Neural progenitor cell (in vitro differentiated cells): ENCODE measurements at regions not wholly inside any gene's neighbourhood (a gene's known extent, or its start where the extent isn't known, plus 50 kb on each side); places are given as distances from the start of the nearest gene placed in this dataset.

Source experiments
- DNase-seq: peaks from one replicate; pipeline ENCODE4 v3.0.0-alpha.2; 2016; ENCODE audit warnings: low spot score
- H2AFZ ChIP-seq: fragments of 200-600 bp; sonication (generic); replicated peaks from 2 replicates; pipeline ENCODE4 v1.6.1; 2016; ENCODE audit warnings: antibody characterized with exemption
- H3F3A ChIP-seq: fragments of 200-600 bp; sonication (generic); 2 replicates; pipeline ENCODE4 v1.6.1; 2016; ENCODE audit warnings: antibody characterized with exemption, low read depth
- H3K27ac ChIP-seq: fragments of 200-600 bp; sonication (generic); 2 replicates; pipeline ENCODE4 v1.5.1; 2016; ENCODE audit warnings: mild to moderate bottlenecking
- H3K27me3 ChIP-seq: fragments of 200-600 bp; sonication (generic); 2 replicates; pipeline ENCODE4 v1.6.1; 2016; ENCODE audit warnings: mild to moderate bottlenecking, moderate library complexity
- H3K36me3 ChIP-seq: fragments of 200-600 bp; sonication (generic); 2 replicates; pipeline ENCODE4 v1.5.1; 2016
- H3K4me1 ChIP-seq: fragments of 200-600 bp; sonication (generic); 2 replicates; pipeline ENCODE4 v1.6.1; 2016; ENCODE audit warnings: mixed run types
- H3K4me2 ChIP-seq: fragments of 200-600 bp; sonication (generic); 2 replicates; pipeline ENCODE4 v1.6.1; 2016
- H3K4me3 ChIP-seq: fragments of 200-600 bp; sonication (generic); 2 replicates; pipeline ENCODE4 v1.5.1; 2016
- H3K79me2 ChIP-seq: fragments of 200-600 bp; sonication (generic); 2 replicates; pipeline ENCODE4 v1.6.1; 2016; ENCODE audit warnings: low read depth
- H3K9ac ChIP-seq: fragments of 200-600 bp; sonication (generic); 2 replicates; pipeline ENCODE4 v1.6.1; 2016
- H3K9me3 ChIP-seq: fragments of 200-600 bp; sonication (generic); 2 replicates; pipeline ENCODE4 v1.5.1; 2016; ENCODE audit warnings: low read depth
- H4K20me1 ChIP-seq: fragments of 200-600 bp; sonication (generic); 2 replicates; pipeline ENCODE4 v1.6.1; 2016; ENCODE audit warnings: low read depth
- H3K27ac Mint-ChIP-seq: 3 replicates; pipeline ENCODE4 v1.8.0; 2021; ENCODE audit warnings: mixed read lengths
- H3K27me3 Mint-ChIP-seq: 2 replicates; pipeline ENCODE4 v1.8.0; 2022; ENCODE audit warnings: low read depth, mild to moderate bottlenecking, inconsistent platforms, moderate library complexity, mixed read lengths; ENCODE audit not compliant: insufficient read depth
- H3K36me3 Mint-ChIP-seq: 3 replicates; pipeline ENCODE4 v1.8.0; 2021; ENCODE audit warnings: mixed read lengths
- H3K4me1 Mint-ChIP-seq: 3 replicates; pipeline ENCODE4 v1.8.0; 2021; ENCODE audit warnings: mixed read lengths
- H3K4me3 Mint-ChIP-seq: 3 replicates; pipeline ENCODE4 v1.8.0; 2021; ENCODE audit warnings: mild to moderate bottlenecking, moderate library complexity, mixed read lengths
- H3K9me3 Mint-ChIP-seq: 3 replicates; pipeline ENCODE4 v1.8.0; 2020; ENCODE audit warnings: mixed read lengths
- EZH2 ChIP-seq: fragments of 200-600 bp; sonication (generic); IDR thresholded peaks from 2 replicates; pipeline ENCODE4 v1.6.1; 2017; ENCODE audit warnings: antibody characterized with exemption, mild to moderate bottlenecking, moderate library complexity
- EZH2phosphoT487 ChIP-seq: fragments of 200-600 bp; sonication (generic); IDR thresholded peaks from 2 replicates; pipeline ENCODE4 v1.6.1; 2017; ENCODE audit warnings: antibody characterized with exemption
- TF ChIP-seq, protein P1 (sequence below): fragments of 200-600 bp; sonication (generic); IDR thresholded peaks from 2 replicates; pipeline ENCODE4 v1.5.1; 2017; ENCODE audit warnings: antibody characterized with exemption, mild to moderate bottlenecking

DNA sequence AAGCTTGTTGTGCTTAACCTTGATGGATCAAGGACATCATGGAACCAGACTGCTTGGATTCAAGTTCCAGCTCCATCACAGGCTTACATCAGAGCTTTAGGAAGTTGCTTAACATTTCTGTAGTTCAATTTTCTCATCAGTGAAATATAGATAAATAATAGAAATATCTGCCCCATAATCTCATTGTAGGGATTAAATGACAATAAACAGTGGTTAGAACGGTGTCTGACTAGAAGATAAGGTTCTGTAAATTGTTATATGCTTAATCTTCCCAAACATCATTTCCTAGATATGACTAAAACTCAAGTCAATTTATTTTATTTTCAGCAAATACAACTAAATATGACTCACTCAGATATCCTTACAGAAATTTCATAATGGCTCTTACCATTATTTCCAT is 83.5 kb downstream of the SLITRK1 start:
- no peak overlapping the region for H2AFZ ChIP-seq
- Mint-ChIP-seq H3K4me1 (no peaks in the 10 kb centered on the region), H3K27me3 (no peaks in the 10 kb centered on the region), H3K27ac (no peak overlapping the region), H3K4me3 (no peak overlapping the region), H3K36me3 (no peaks in the 10 kb centered on the region), H3K9me3 (no peaks in the 10 kb centered on the region)
- no peak overlapping the region for H3K4me3 ChIP-seq
- no peak for TF ChIP-seq EZH2phosphoT487
- TF ChIP-seq, protein P1, sequence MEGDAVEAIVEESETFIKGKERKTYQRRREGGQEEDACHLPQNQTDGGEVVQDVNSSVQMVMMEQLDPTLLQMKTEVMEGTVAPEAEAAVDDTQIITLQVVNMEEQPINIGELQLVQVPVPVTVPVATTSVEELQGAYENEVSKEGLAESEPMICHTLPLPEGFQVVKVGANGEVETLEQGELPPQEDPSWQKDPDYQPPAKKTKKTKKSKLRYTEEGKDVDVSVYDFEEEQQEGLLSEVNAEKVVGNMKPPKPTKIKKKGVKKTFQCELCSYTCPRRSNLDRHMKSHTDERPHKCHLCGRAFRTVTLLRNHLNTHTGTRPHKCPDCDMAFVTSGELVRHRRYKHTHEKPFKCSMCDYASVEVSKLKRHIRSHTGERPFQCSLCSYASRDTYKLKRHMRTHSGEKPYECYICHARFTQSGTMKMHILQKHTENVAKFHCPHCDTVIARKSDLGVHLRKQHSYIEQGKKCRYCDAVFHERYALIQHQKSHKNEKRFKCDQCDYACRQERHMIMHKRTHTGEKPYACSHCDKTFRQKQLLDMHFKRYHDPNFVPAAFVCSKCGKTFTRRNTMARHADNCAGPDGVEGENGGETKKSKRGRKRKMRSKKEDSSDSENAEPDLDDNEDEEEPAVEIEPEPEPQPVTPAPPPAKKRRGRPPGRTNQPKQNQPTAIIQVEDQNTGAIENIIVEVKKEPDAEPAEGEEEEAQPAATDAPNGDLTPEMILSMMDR: no peak
- TF ChIP-seq EZH2: no peak
- no peaks in the 10 kb centered on the region for H3K27me3 ChIP-seq
- no peaks in the 10 kb centered on the region for H3K36me3 ChIP-seq
- H3K27ac ChIP-seq: no peak overlapping the region
- no peaks in the 10 kb centered on the region for H3F3A ChIP-seq
- no peaks in the 10 kb centered on the region for H3K4me1 ChIP-seq
- H3K4me2 ChIP-seq: no peak overlapping the region
- H3K9me3 ChIP-seq: no peaks in the 10 kb centered on the region
- H3K9ac ChIP-seq: no peak overlapping the region
- no peaks in the 10 kb centered on the region for H3K79me2 ChIP-seq
- no peak for DNase-seq
- H4K20me1 ChIP-seq: no peaks in the 10 kb centered on the region

DNA sequence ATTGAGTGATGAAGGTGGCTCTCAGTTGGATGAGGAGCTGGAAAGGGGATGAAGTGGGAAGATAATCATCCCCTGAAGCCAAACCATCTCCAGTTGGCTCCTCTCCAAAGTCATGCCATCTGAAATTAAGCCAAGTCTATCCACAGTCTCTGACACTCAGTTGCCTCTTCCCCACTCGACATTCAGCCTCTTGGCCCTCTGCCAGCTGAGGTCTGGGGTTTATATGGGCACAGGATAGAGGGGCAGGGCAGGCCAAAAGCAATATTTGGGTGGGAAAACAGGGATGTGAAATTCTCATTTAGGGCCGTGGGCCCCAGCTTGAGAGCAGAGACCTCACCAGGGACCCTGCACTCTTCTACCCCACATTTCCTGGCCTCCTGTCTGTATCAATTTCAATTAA is 85.9 kb downstream of the SLITRK1 start:
- Histone ChIP-seq H3K9me3 (no peaks in the 10 kb centered on the region), H2AFZ (no peak overlapping the region), H3K27ac (no peak overlapping the region), H3K79me2 (no peaks in the 10 kb centered on the region), H3F3A (no peaks in the 10 kb centered on the region), H3K27me3 (no peaks in the 10 kb centered on the region), H3K4me2 (no peak overlapping the region), H4K20me1 (no peaks in the 10 kb centered on the region), H3K4me1 (no peaks in the 10 kb centered on the region), H3K9ac (no peak overlapping the region), H3K4me3 (no peak overlapping the region), H3K36me3 (no peaks in the 10 kb centered on the region)
- H3K27ac Mint-ChIP-seq: no peak overlapping the region
- no peak for DNase-seq
- no peaks in the 10 kb centered on the region for H3K4me1 Mint-ChIP-seq
- H3K36me3 Mint-ChIP-seq: no peaks in the 10 kb centered on the region
- no peaks in the 10 kb centered on the region for H3K9me3 Mint-ChIP-seq
- TF ChIP-seq EZH2 (no peak), EZH2phosphoT487 (no peak)
- TF ChIP-seq, protein P1: no peak
- H3K4me3 Mint-ChIP-seq: no peak overlapping the region
- H3K27me3 Mint-ChIP-seq: no peaks in the 10 kb centered on the region

DNA sequence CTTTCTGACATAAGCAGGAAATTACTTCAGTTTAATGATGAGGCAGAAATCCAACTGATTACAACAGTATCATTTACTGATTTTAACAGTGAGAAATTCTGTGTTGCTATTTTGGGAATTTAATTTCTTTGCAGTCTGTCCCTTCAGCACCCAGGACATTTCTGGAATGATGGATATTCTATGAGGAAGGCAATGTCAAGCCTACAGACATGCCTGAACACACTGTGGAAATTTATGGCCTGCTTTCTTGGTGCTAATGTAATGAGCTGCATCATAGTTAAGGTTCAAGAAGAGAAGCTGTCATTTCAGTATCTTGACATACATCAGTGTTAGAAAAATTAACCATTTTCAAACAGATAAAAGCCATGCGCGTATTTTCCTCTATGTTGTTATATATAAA is 87.7 kb downstream of the SLITRK1 start:
- H3K9me3 ChIP-seq: no peaks in the 10 kb centered on the region
- no peak overlapping the region for H3K27ac ChIP-seq
- H3K36me3 ChIP-seq: no peaks in the 10 kb centered on the region
- H3K79me2 ChIP-seq: no peaks in the 10 kb centered on the region
- H4K20me1 ChIP-seq: no peaks in the 10 kb centered on the region
- no peak overlapping the region for H3K9ac ChIP-seq
- no peaks in the 10 kb centered on the region for H3K4me1 Mint-ChIP-seq
- no peaks in the 10 kb centered on the region for H3K27me3 Mint-ChIP-seq
- no peak overlapping the region for H3K4me3 Mint-ChIP-seq
- H2AFZ ChIP-seq: no peak overlapping the region
- no peaks in the 10 kb centered on the region for H3K27me3 ChIP-seq
- no peaks in the 10 kb centered on the region for H3F3A ChIP-seq
- no peak overlapping the region for H3K27ac Mint-ChIP-seq
- no peaks in the 10 kb centered on the region for H3K9me3 Mint-ChIP-seq
- no peak for DNase-seq
- H3K4me1 ChIP-seq: no peaks in the 10 kb centered on the region
- no peak overlapping the region for H3K4me2 ChIP-seq
- H3K4me3 ChIP-seq: no peak overlapping the region
- H3K36me3 Mint-ChIP-seq: no peaks in the 10 kb centered on the region
- TF ChIP-seq, protein P1: no peak
- no peak for TF ChIP-seq EZH2phosphoT487
- TF ChIP-seq EZH2: no peak

GRCh38 chr13:83780227-83780626 is 102.0 kb downstream of the SLITRK1 start:
- Mint-ChIP-seq H3K4me1 (no peaks in the 10 kb centered on the region), H3K27ac (no peak overlapping the region), H3K36me3 (no peaks in the 10 kb centered on the region), H3K9me3 (no peaks in the 10 kb centered on the region), H3K4me3 (no peak overlapping the region), H3K27me3 (no peaks in the 10 kb centered on the region)
- Histone ChIP-seq H3K9ac (no peak overlapping the region), H3K4me1 (no peaks in the 10 kb centered on the region), H2AFZ (no peak overlapping the region), H3K27ac (no peak overlapping the region), H3F3A (no peaks in the 10 kb centered on the region), H3K4me3 (no peak overlapping the region), H3K36me3 (no peaks in the 10 kb centered on the region), H4K20me1 (no peaks in the 10 kb centered on the region), H3K79me2 (no peaks in the 10 kb centered on the region), H3K4me2 (no peak overlapping the region), H3K9me3 (peaks cover 4% of the 10 kb centered on the region), H3K27me3 (no peaks in the 10 kb centered on the region)
- no peak for TF ChIP-seq EZH2phosphoT487
- TF ChIP-seq EZH2: no peak
- TF ChIP-seq, protein P1: peak; percentile 54
- DNase-seq: peak; percentile 39
